Activated CD4-positive, alpha-beta T cell treated with anti-CD3 and anti-CD28 coated beads, Interleukin-2, Interleukin-4, amounts not matched to agents 100 ng/mL and 50 ng/mL, durations not matched to agents 16 hours and 8 hours (primary cell): ENCODE measurements at regions not wholly inside any gene's neighbourhood (a gene's known extent, or its start where the extent isn't known, plus 50 kb on each side); places are given as distances from the start of the nearest gene placed in this dataset.

Experiments used
- DNase-seq: peaks from one replicate; pipeline ENCODE4 v3.0.0-alpha.2; 2020; ENCODE audit warnings: low spot score

GRCh38 chr4:36394352-36394903, 113.0 kb downstream of the DTHD1 start:
- DNase-seq = peak; percentile 83

GRCh38 chr4:36399762-36400353, 118.4 kb downstream of the DTHD1 start:
- DNase-seq = peak; percentile 50

GRCh38 chr4:36402008-36402758, 120.8 kb downstream of the DTHD1 start:
- no peak for DNase-seq

GRCh38 chr4:36411338-36411737, 129.9 kb downstream of the DTHD1 start:
- no peak for DNase-seq

GRCh38 chr4:36414248-36414647, 132.8 kb downstream of the DTHD1 start:
- no peak for DNase-seq

GRCh38 chr4:36417146-36417545, 135.7 kb downstream of the DTHD1 start:
- DNase-seq = no peak

GRCh38 chr4:36420111-36420679, 138.8 kb downstream of the DTHD1 start:
- DNase-seq = no peak

GRCh38 chr4:36422607-36423006, 141.2 kb downstream of the DTHD1 start:
- no peak for DNase-seq

GRCh38 chr4:36426741-36427140, 145.3 kb downstream of the DTHD1 start:
- DNase-seq = no peak

- no peak for DNase-seq
These were observed 146.3 kb downstream of the DTHD1 start for GRCh38 chr4:36427696-36428095.

GRCh38 chr4:36432586-36432985, 151.2 kb downstream of the DTHD1 start:
- no peak for DNase-seq

GRCh38 chr4:36439556-36439955, 158.1 kb downstream of the DTHD1 start:
- DNase-seq = no peak

GRCh38 chr4:36445480-36445879, 164.1 kb downstream of the DTHD1 start:
- DNase-seq = no peak

- no peak for DNase-seq
These were observed 164.9 kb downstream of the DTHD1 start for GRCh38 chr4:36446275-36446674.

GRCh38 chr4:36461344-36461743, 179.9 kb downstream of the DTHD1 start:
- DNase-seq = no peak

- no peak for DNase-seq
These were observed 186.3 kb downstream of the DTHD1 start for GRCh38 chr4:36467670-36468069.

GRCh38 chr4:36471903-36472302, 190.5 kb downstream of the DTHD1 start:
- DNase-seq = no peak

- no peak for DNase-seq
These were observed 194.7 kb downstream of the DTHD1 start for GRCh38 chr4:36476135-36476534.

- DNase-seq = no peak
These were observed 196.4 kb downstream of the DTHD1 start for GRCh38 chr4:36477861-36478260.

GRCh38 chr4:36485885-36486284, 204.5 kb downstream of the DTHD1 start:
- no peak for DNase-seq

GRCh38 chr4:36489798-36490197, 208.4 kb downstream of the DTHD1 start:
- DNase-seq = no peak

- DNase-seq = no peak
These were observed 210.6 kb downstream of the DTHD1 start for GRCh38 chr4:36492041-36492440.

GRCh38 chr4:36492590-36492989, 211.2 kb downstream of the DTHD1 start:
- no peak for DNase-seq
